HCT116 (cell line): ENCODE measurements at regions not wholly inside any gene's neighbourhood (a gene's known extent, or its start where the extent isn't known, plus 50 kb on each side); places are given as distances from the start of the nearest gene placed in this dataset.

ENCODE experiments used
- EZH2 ChIP-seq: fragments of 200-600 bp; sonication (generic); IDR thresholded peaks from 2 replicates; pipeline ENCODE4 v1.6.1; 2017; ENCODE audit warnings: antibody characterized with exemption, mixed run types
- JUND ChIP-seq: IDR thresholded peaks from 2 replicates; pipeline ENCODE4 v1.6.1; 2012
- POLR2A ChIP-seq: IDR thresholded peaks from 2 replicates; pipeline ENCODE4 v1.7.0; 2011; ENCODE audit warnings: borderline replicate concordance; ENCODE audit not compliant: insufficient read depth, insufficient read length; ENCODE audit errors: extremely low read depth
- POLR2AphosphoS5 ChIP-seq: IDR thresholded peaks from 2 replicates; pipeline ENCODE4 v1.6.1; 2011; ENCODE audit warnings: mild to moderate bottlenecking, low read depth, low read length, moderate library complexity
- SP1 ChIP-seq: IDR thresholded peaks from 2 replicates; pipeline ENCODE4 v1.6.1; 2012; ENCODE audit warnings: low read depth
- TF ChIP-seq, protein P1 (sequence below), 3 experiments: fragments of 200-600 bp in 1 of 3; sonication (generic) in 1 of 3; IDR thresholded peaks in 2 of 3; conservative IDR thresholded peaks in 1 of 3; 2 replicates each; pipeline ENCODE4 v1.5.1; 2012 to 2017; ENCODE audit warnings: low read depth in 2 of 3, low read length in 2 of 3, antibody characterized with exemption in 1 of 3, borderline replicate concordance in 1 of 3, control low read depth in 1 of 3, mild to moderate bottlenecking in 1 of 3, mixed read lengths in 1 of 3, mixed run types in 1 of 3, moderate library complexity in 1 of 3; ENCODE audit not compliant: insufficient read depth in 1 of 3

DNA sequence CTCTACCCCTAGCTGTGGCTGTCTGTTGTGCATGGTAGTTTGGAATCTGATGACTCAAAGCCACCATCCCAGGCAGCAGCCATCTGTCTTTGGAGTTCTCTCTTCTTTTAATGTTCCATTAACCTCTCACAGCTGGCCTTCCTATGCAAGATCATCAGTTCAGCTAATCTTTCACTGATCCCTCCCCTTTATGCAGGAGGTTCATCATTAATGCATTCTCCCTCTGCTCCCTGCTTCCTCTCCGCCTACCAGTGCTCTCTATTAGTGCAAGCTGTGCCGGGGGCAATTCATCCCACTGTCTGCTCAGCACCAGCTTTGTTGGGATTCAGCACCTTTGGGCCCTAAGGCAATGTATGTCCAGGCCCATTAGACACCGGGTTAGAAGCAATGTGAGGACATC, 413.0 kb upstream of the LRRC4C start:
- no peak for TF ChIP-seq SP1
- TF ChIP-seq, protein P1, sequence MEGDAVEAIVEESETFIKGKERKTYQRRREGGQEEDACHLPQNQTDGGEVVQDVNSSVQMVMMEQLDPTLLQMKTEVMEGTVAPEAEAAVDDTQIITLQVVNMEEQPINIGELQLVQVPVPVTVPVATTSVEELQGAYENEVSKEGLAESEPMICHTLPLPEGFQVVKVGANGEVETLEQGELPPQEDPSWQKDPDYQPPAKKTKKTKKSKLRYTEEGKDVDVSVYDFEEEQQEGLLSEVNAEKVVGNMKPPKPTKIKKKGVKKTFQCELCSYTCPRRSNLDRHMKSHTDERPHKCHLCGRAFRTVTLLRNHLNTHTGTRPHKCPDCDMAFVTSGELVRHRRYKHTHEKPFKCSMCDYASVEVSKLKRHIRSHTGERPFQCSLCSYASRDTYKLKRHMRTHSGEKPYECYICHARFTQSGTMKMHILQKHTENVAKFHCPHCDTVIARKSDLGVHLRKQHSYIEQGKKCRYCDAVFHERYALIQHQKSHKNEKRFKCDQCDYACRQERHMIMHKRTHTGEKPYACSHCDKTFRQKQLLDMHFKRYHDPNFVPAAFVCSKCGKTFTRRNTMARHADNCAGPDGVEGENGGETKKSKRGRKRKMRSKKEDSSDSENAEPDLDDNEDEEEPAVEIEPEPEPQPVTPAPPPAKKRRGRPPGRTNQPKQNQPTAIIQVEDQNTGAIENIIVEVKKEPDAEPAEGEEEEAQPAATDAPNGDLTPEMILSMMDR (IDR thresholded peaks at IDR 0.05 in 2 of 3, conservative IDR thresholded peaks at IDR 0.05 in 1 of 3; ENCODE audit: borderline replicate concordance in 1 of 3, insufficient read depth in 1 of 3, low read depth in 2 of 3, low read length in 2 of 3) = no peak
- TF ChIP-seq JUND = no peak
- no peak for TF ChIP-seq POLR2A
- TF ChIP-seq EZH2 = no peak
- TF ChIP-seq POLR2AphosphoS5 = no peak
